H1 (cell line): ENCODE measurements at regions not wholly inside any gene's neighbourhood (a gene's known extent, or its start where the extent isn't known, plus 50 kb on each side); places are given as distances from the start of the nearest gene placed in this dataset.
"Not testable (repeated sequence)": the region's sequence is repeated elsewhere in the genome, so short reads cannot be mapped to it uniquely, and the experiment has no call there.

Experiments
- CTCF ChIA-PET: fragments of 300-600 bp; sonication (Branson Sonifier 250); formaldehyde crosslinking; loops from one replicate; lab custom pipeline; 2021; ENCODE audit not compliant: partially characterized antibody; lab: Charles Lee
- POLR2A ChIA-PET: fragments of 300-600 bp; sonication (Branson Sonifier 250); formaldehyde crosslinking; loops from one replicate; lab custom pipeline; 2021; ENCODE audit warnings: inconsistent platforms; ENCODE audit not compliant: partially characterized antibody; lab: Charles Lee
- DNase-seq, 2 experiments: peaks; one replicate each; pipeline versions ENCODE4 v3.0.0 to v3.0.0-alpha.2; 2010 to 2022; ENCODE audit warnings: low spot score in 2 of 2, low read depth in 1 of 2, mixed read lengths in 1 of 2
- FAIRE-seq: peaks from 2 replicates; lab custom pipeline; 2011; peaks lifted over from hg19 to GRCh38; lab: Jason Lieb, UNC
- H2AFZ ChIP-seq: 2 replicates; pipeline ENCODE4 v1.8.1; 2012; ENCODE audit warnings: low read length, inconsistent platforms
- H2AK5ac ChIP-seq: 2 replicates; pipeline ENCODE4 v1.6.1; 2013; ENCODE audit warnings: low read depth, low read length
- H2BK120ac ChIP-seq: replicated peaks from 2 replicates; pipeline ENCODE3; 2013; ENCODE audit warnings: low read depth, low read length, inconsistent platforms
- H2BK12ac ChIP-seq: 2 replicates; pipeline ENCODE4 v1.6.1; 2013; ENCODE audit warnings: low read depth, low read length
- H2BK15ac ChIP-seq: 2 replicates; pipeline ENCODE4 v1.6.1; 2013; ENCODE audit warnings: low read length
- H2BK20ac ChIP-seq: 2 replicates; pipeline ENCODE4 v1.6.1; 2013; ENCODE audit warnings: low read length
- H2BK5ac ChIP-seq: 2 replicates; pipeline ENCODE4 v1.6.1; 2013; ENCODE audit warnings: low read depth, low read length
- H3K14ac ChIP-seq: 2 replicates; pipeline ENCODE4 v1.6.1; 2013; ENCODE audit warnings: inconsistent platforms; ENCODE audit not compliant: insufficient read length
- H3K18ac ChIP-seq: 2 replicates; pipeline ENCODE4 v1.6.1; 2013; ENCODE audit warnings: low read length; ENCODE audit errors: extremely low read depth
- H3K23ac ChIP-seq: 2 replicates; pipeline ENCODE4 v1.6.1; 2013; ENCODE audit warnings: inconsistent platforms; ENCODE audit not compliant: insufficient read length
- H3K23me2 ChIP-seq: 2 replicates; pipeline ENCODE4 v1.6.1; 2013; ENCODE audit warnings: low read depth, low read length
- H3K27ac ChIP-seq: 2 replicates; pipeline ENCODE4 v1.6.1; 2011; ENCODE audit warnings: low read depth, low read length, inconsistent platforms
- H3K27me3 ChIP-seq, 4 experiments: replicated peaks in 1 of 4; 1 replicate in 1 of 4; 2 replicates in 3 of 4; pipeline versions ENCODE4 v1.6.1 to v1.8.1; 2011 to 2013; ENCODE audit warnings: low read length in 3 of 4, mild to moderate bottlenecking in 3 of 4, inconsistent platforms in 2 of 4, mixed read lengths in 2 of 4, moderate library complexity in 1 of 4; ENCODE audit not compliant: control insufficient read depth in 3 of 4, insufficient read depth in 3 of 4; ENCODE audit errors: extremely low read depth in 1 of 4
- H3K36me3 ChIP-seq, 4 experiments: 2 replicates each; pipeline versions ENCODE4 v1.6.1 to v1.8.1; 2011 to 2013; ENCODE audit warnings: mild to moderate bottlenecking in 4 of 4, low read length in 3 of 4, moderate library complexity in 2 of 4, control low read depth in 1 of 4, inconsistent platforms in 1 of 4; ENCODE audit not compliant: insufficient read depth in 4 of 4, control insufficient read depth in 2 of 4
- H3K4ac ChIP-seq: replicated peaks from 2 replicates; pipeline ENCODE3; 2013; ENCODE audit warnings: low read length, low read depth, mixed read lengths, inconsistent platforms; ENCODE audit not compliant: insufficient read length
- H3K4me1 ChIP-seq, 4 experiments: replicated peaks in 1 of 4; 1 replicate in 1 of 4; 2 replicates in 3 of 4; pipeline versions ENCODE4 v1.6.1 to v1.8.1; 2011 to 2013; ENCODE audit warnings: low read length in 3 of 4, inconsistent platforms in 2 of 4, mixed read lengths in 1 of 4; ENCODE audit not compliant: insufficient read depth in 4 of 4, control insufficient read depth in 3 of 4
- H3K4me2 ChIP-seq, 2 experiments: 2 replicates each; pipeline versions ENCODE4 v1.6.1 to v1.8.1; 2011 to 2013; ENCODE audit warnings: low read depth in 2 of 2, low read length in 2 of 2, control low read depth in 1 of 2, inconsistent platforms in 1 of 2, mild to moderate bottlenecking in 1 of 2; ENCODE audit not compliant: insufficient read depth in 1 of 2
- H3K4me3 ChIP-seq, 4 experiments: fragments of 200-600, 300-600 bp in 1 of 4; sonication (generic), shearing (Covaris generic), sonication (Bioruptor Twin) in 1 of 4; 2 replicates each; pipeline versions ENCODE4 v1.5.1 to v1.8.1; 2011 to 2016; ENCODE audit warnings: low read length in 4 of 4, low read depth in 3 of 4, control low read depth in 2 of 4, inconsistent platforms in 2 of 4, mild to moderate bottlenecking in 2 of 4, mixed read lengths in 1 of 4, moderate library complexity in 1 of 4; ENCODE audit not compliant: insufficient read depth in 2 of 4; ENCODE audit errors: extremely low read depth in 1 of 4
- H3K56ac ChIP-seq: replicated peaks from 2 replicates; pipeline ENCODE3; 2013; ENCODE audit warnings: low read depth, mild to moderate bottlenecking, mixed read lengths, low read length, inconsistent platforms; ENCODE audit not compliant: insufficient read length
- H3K79me1 ChIP-seq: 2 replicates; pipeline ENCODE4 v1.6.1; 2013; ENCODE audit warnings: low read depth, low read length, control low read depth
- H3K79me2 ChIP-seq, 2 experiments: 2 replicates each; pipeline versions ENCODE4 v1.6.1 to v1.8.1; 2012 to 2013; ENCODE audit warnings: low read length in 2 of 2, mild to moderate bottlenecking in 2 of 2, inconsistent platforms in 1 of 2; ENCODE audit not compliant: insufficient read depth in 2 of 2, control insufficient read depth in 1 of 2
- H3K9ac ChIP-seq, 4 experiments: replicated peaks in 1 of 4; 1 replicate in 1 of 4; 2 replicates in 3 of 4; pipeline versions ENCODE4 v1.6.1 to v1.8.1; 2011 to 2013; ENCODE audit warnings: low read depth in 3 of 4, low read length in 3 of 4, control low read depth in 2 of 4, mild to moderate bottlenecking in 2 of 4, moderate library complexity in 2 of 4, inconsistent platforms in 1 of 4; ENCODE audit errors: extremely low read depth in 1 of 4
- H3K9me3 ChIP-seq, 2 experiments: 2 replicates each; pipeline versions ENCODE4 v1.6.1 to v1.8.1; 2012 to 2013; ENCODE audit warnings: mild to moderate bottlenecking in 2 of 2, moderate library complexity in 2 of 2, control low read depth in 1 of 2, inconsistent platforms in 1 of 2, low read depth in 1 of 2, low read length in 1 of 2, mixed read lengths in 1 of 2; ENCODE audit not compliant: insufficient read depth in 2 of 2
- H4K20me1 ChIP-seq, 2 experiments: replicated peaks in 1 of 2; 2 replicates each; pipeline versions ENCODE3 to v1.8.1; 2011 to 2013; ENCODE audit warnings: inconsistent platforms in 2 of 2, low read length in 2 of 2, mild to moderate bottlenecking in 1 of 2; ENCODE audit not compliant: insufficient read depth in 2 of 2, control insufficient read depth in 1 of 2
- H4K5ac ChIP-seq: 2 replicates; pipeline ENCODE4 v1.6.1; 2013; ENCODE audit warnings: low read length, low read depth, mixed read lengths, inconsistent platforms; ENCODE audit not compliant: insufficient read length
- H4K8ac ChIP-seq: 2 replicates; pipeline ENCODE4 v1.8.0; 2013; ENCODE audit warnings: mild to moderate bottlenecking, moderate library complexity, low read length, inconsistent platforms; ENCODE audit not compliant: insufficient read depth; ENCODE audit errors: extremely low read depth
- H4K91ac ChIP-seq: replicated peaks from 2 replicates; pipeline ENCODE3; 2013; ENCODE audit warnings: low read length, mixed read lengths, inconsistent platforms; ENCODE audit not compliant: insufficient read length
- WGBS, 2 experiments: shearing (Covaris generic) in 1 of 2; methylation state at CpG; one replicate each; pipeline versions ENCODE4 v1.1.6 to v1.1.7; 2013 to 2015; ENCODE audit warnings: low lambda C conversion rate in 2 of 2, mixed read lengths in 2 of 2, inconsistent platforms in 1 of 2, low coverage in 1 of 2, missing lambda C conversion rate in 1 of 2; ENCODE audit not compliant: insufficient replicate concordance in 2 of 2, insufficient coverage in 1 of 2, insufficient read length in 1 of 2; ENCODE audit errors: extremely low coverage in 1 of 2, missing lambda C conversion rate in 1 of 2; 5-methylcytosine and 5-hydroxymethylcytosine counted together

DNA sequence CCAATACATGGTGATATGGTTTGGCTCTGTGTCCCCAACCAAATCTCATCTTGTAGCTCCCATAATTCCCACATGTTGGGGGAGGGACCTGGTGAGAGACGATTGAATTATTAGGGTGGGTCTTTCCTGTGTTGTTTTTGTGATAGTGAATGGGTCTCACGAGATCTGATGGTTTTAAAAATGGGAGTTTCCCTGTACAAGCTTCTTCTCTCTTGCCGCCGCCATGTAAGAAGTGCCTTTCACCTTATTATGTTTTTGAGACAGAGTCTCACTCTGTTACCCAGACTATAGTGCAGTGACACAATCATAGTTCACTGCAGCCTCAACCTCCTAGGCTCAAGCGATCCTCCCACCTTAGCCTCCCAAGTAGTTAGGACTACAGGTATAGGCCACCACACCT, 629.1 kb downstream of the QKI start:
- CTCF ChIA-PET, result interaction anchor here (0.6 kb wide), 1 partner anchor 273 kb away, joined by 3 read pairs; no protein-coding TSS in a partner anchor
- H3K4me3 ChIP-seq, FAIRE-seq: not testable (repeated sequence)

More for the DNA sequence above, 629.1 kb downstream of the QKI start:
- H2BK15ac ChIP-seq, H3K79me1 ChIP-seq, H3K4me2 ChIP-seq, H4K5ac ChIP-seq, POLR2A ChIA-PET, H3K56ac ChIP-seq, H3K4me1 ChIP-seq, H4K91ac ChIP-seq, H3K14ac ChIP-seq, H3K36me3 ChIP-seq, H2BK20ac ChIP-seq, H3K27ac ChIP-seq, H2BK12ac ChIP-seq, H4K8ac ChIP-seq, H3K23me2 ChIP-seq, H3K9ac ChIP-seq, H2AFZ ChIP-seq, H3K9me3 ChIP-seq, H2BK120ac ChIP-seq, H3K27me3 ChIP-seq, H3K79me2 ChIP-seq, H3K4ac ChIP-seq, H2BK5ac ChIP-seq, H2AK5ac ChIP-seq, H3K18ac ChIP-seq, DNase-seq, H4K20me1 ChIP-seq, H3K23ac ChIP-seq: not testable (repeated sequence)
- WGBS, 2 experiments, result 93% methylated on average over 5 of the region's 5 CpGs; no CpG with 5 or more reads in 1 of the 2 experiments
